CD4-positive, alpha-beta T cell treated with Interleukin-21 for 1 hour (primary cell): ENCODE measurements at regions not wholly inside any gene's neighbourhood (a gene's known extent, or its start where the extent isn't known, plus 50 kb on each side); places are given as distances from the start of the nearest gene placed in this dataset.

Experiments
- DNase-seq: peaks from one replicate; pipeline ENCODE4 v3.0.0-alpha.2; 2020

DNA sequence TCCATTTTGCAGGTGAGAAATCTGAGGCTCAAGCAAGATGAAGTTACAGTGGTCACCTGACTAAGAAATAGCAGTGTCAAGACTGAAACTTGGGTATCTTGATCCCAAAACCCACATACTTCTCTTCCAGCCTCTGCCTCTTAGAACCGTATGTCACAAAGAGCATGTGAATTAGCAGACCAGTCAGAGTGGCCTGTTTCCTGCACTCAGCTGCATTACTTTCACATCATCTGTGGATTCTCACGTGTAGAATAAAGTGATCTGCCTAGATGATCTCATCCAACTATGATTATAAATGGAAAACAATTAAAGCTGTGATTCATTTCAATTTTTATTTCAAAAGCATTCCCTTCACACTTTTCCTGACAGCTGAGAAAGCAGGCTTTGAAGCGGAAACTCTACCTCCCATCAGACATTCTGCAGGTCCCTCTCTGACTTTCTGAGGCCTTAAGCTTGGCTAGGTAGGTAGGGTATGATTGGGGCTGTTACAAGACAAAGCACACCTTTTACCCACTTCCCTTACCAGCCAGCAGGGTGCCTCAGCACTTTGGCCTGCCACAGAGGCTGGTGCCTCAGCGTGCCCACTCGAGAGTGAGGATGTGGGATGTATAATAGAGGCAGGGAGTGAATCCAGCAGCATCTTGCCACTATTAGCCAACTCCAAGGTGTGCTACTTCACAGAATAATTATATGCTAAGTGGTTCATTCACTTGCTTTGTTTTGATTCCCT lies 70.2 kb upstream of the PDE1C start:
- DNase-seq, result no peak

DNA sequence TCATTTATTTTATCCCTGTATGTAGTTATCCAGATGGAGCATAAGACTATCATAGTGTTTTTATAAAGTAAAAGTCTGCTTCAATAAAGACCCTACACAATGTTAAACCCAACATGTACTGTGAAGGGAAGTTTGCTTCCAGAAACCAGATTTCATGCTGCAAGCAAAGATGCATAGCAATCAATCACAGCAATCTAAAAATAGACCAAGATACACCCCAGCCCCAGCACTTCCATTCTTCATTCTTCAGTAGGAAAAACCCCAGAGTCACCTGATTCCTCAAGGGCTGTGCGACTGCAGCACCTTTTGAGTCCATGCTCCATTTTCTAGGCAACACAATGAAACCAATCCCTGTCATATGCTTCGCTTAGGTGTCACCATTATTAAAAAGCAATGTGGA lies 66.9 kb upstream of the PDE1C start:
- no peak for DNase-seq

DNA sequence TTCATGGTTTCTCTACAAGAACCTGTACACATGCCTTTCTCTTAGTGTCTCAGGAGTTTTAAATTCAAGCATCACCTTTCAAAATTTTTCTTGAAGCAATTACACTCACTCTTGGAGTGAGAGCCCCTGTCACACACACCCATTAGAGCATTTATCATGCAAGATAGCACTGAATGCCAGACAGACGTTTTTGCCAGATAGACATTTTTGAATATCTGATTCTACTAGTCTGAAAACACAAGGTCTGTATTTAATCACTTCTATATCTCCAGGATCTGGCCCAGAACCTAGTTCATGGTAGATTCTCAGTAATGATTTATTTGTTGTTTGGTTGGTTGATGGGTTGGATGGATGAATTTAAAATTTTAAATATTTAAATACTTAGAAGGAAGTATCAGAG lies 60.9 kb upstream of the PDE1C start:
- no peak for DNase-seq

DNA sequence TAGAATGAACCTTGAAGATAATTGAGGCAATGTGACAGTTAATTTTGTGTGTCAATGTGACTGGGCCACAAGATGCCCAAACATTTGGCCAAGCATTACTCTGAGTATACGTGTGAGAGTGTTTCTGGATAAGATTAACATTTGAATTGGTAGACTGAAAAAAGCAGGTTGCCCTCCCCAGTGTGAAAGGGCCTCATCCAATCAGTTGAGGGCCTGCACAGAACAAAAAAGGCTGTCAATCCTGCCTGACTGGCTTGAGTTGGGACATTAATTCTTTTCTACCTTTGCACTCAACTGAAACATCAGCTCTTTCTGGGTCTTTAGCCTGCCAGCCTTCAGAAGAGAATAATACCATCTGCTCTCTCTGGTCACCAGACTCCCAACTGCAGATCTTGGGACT lies 56.6 kb upstream of the PDE1C start:
- DNase-seq, result no peak
